HepG2 (cell line): ENCODE measurements at regions not wholly inside any gene's neighbourhood (a gene's known extent, or its start where the extent isn't known, plus 50 kb on each side); places are given as distances from the start of the nearest gene placed in this dataset.

Source experiments
- ATAC-seq: fragments of 200-7000 bp; cut with Tn5 transposase; 3 replicates; pipeline ENCODE4 v1.9.1; 2020; ENCODE audit warnings: mild to moderate bottlenecking, moderate library complexity
- BruUV-seq: library from RNA; stranded (reverse); fragments of 400-500 nt; replicated peaks from 2 replicates; lab custom pipeline; 2021; lab: Mats Ljungman, UMichigan
- CTCF ChIA-PET: fragments of 300-600 bp; formaldehyde crosslinking; extraction: SDS; loops from one replicate; lab custom pipeline; 2021; ENCODE audit warnings: low total read pairs, inconsistent platforms, low intra/inter-chr PET ratio; lab: Yijun Ruan, JAX
- POLR2A ChIA-PET: fragments of 350-600 bp; sonication (Branson Sonifier 250); formaldehyde crosslinking; loops from one replicate; lab custom pipeline; 2020; ENCODE audit warnings: antibody characterized with exemption, inconsistent platforms; lab: Yijun Ruan, JAX
- DNase-seq: peaks from one replicate; pipeline ENCODE4 v3.0.0-alpha.2; 2015; ENCODE audit warnings: low spot score
- FAIRE-seq: peaks from 3 replicates; lab custom pipeline; 2011; peaks lifted over from hg19 to GRCh38; lab: Jason Lieb, UNC
- H2AFZ ChIP-seq: one replicate; pipeline ENCODE4 v1.6.1; 2011; ENCODE audit warnings: low read length, inconsistent platforms
- H3K27ac ChIP-seq: fragments of 300-600 bp; 3 replicates; pipeline ENCODE4 v1.8.0; 2011; ENCODE audit warnings: mixed run types, mild to moderate bottlenecking, mixed read lengths, low read length, inconsistent platforms; ENCODE audit not compliant: insufficient read depth; ENCODE audit errors: extremely low read length
- H3K27me3 ChIP-seq, 2 experiments: fragments of 200-600 bp in 1 of 2; 2 replicates in 1 of 2; 3 replicates in 1 of 2; pipeline versions ENCODE4 v1.6.0 to v1.8.0; 2011; ENCODE audit warnings: low read length in 2 of 2, mild to moderate bottlenecking in 2 of 2, moderate library complexity in 2 of 2, inconsistent platforms in 1 of 2; ENCODE audit not compliant: insufficient read depth in 2 of 2, control insufficient read depth in 1 of 2
- H3K36me3 ChIP-seq, 2 experiments: fragments of 200-600 bp in 1 of 2; replicated peaks in 1 of 2; 2 replicates in 1 of 2; 3 replicates in 1 of 2; pipeline versions ENCODE4 v1.5.1 to v1.8.0; 2011; ENCODE audit warnings: low read length in 2 of 2, inconsistent platforms in 1 of 2; ENCODE audit not compliant: insufficient read depth in 2 of 2, control insufficient read depth in 1 of 2
- H3K4me1 ChIP-seq: 2 replicates; pipeline ENCODE4 v1.5.1; 2012; ENCODE audit warnings: low read length, inconsistent platforms; ENCODE audit not compliant: insufficient read depth
- H3K4me2 ChIP-seq: 2 replicates; pipeline ENCODE4 v1.6.0; 2011; ENCODE audit warnings: low read depth, low read length, inconsistent platforms
- H3K4me3 ChIP-seq, 3 experiments: fragments of 200-600 bp in 1 of 3; sonication (generic), shearing (Covaris generic) in 1 of 3; replicated peaks in 1 of 3; 2 replicates each; pipeline ENCODE4 v1.5.1; 2011 to 2016; ENCODE audit warnings: low read length in 3 of 3, inconsistent platforms in 2 of 3, low read depth in 2 of 3, mild to moderate bottlenecking in 2 of 3, control low read depth in 1 of 3, mixed read lengths in 1 of 3; ENCODE audit not compliant: insufficient read depth in 1 of 3
- H3K79me2 ChIP-seq: one replicate; pipeline ENCODE4 v1.6.1; 2011; ENCODE audit warnings: low read length, inconsistent platforms; ENCODE audit not compliant: insufficient read depth
- H3K9ac ChIP-seq: 2 replicates; pipeline ENCODE4 v1.6.0; 2011; ENCODE audit warnings: mild to moderate bottlenecking, low read depth, low read length, inconsistent platforms; ENCODE audit not compliant: insufficient read depth
- H3K9me3 ChIP-seq: 2 replicates; pipeline ENCODE4 v1.5.1; 2012; ENCODE audit warnings: mild to moderate bottlenecking, low read length
- H4K20me1 ChIP-seq: 2 replicates; pipeline ENCODE4 v1.6.0; 2011; ENCODE audit warnings: inconsistent platforms, mild to moderate bottlenecking, low read length, moderate library complexity; ENCODE audit not compliant: insufficient read depth
- CTCF ChIP-seq: sonication (generic); formaldehyde crosslinking; IDR thresholded peaks from 2 replicates; pipeline ENCODE4 v1.5.0; 2020; ENCODE audit warnings: mild to moderate bottlenecking, missing genetic modification reagents, moderate library complexity
- ELF4 ChIP-seq: sonication (generic); formaldehyde crosslinking; IDR thresholded peaks from 2 replicates; pipeline ENCODE4 v1.5.0; 2020; ENCODE audit warnings: missing genetic modification reagents, mild to moderate bottlenecking, moderate library complexity, borderline replicate concordance
- GLMP ChIP-seq: sonication (generic); formaldehyde crosslinking; IDR thresholded peaks from 2 replicates; pipeline ENCODE4 v1.9.0; 2021; ENCODE audit warnings: missing genetic modification reagents, mild to moderate bottlenecking, borderline replicate concordance
- KAT2B ChIP-seq: fragments of 150-350 bp; IDR thresholded peaks from 2 replicates; pipeline ENCODE4 v1.6.1; 2014; ENCODE audit warnings: low read depth, low read length, borderline replicate concordance
- KMT2A ChIP-seq: sonication (generic); formaldehyde crosslinking; IDR thresholded peaks from 2 replicates; pipeline ENCODE4 v1.4.0; 2020; ENCODE audit warnings: missing genetic modification reagents
- NFE2L2 ChIP-seq: fragments of 150-350 bp; IDR thresholded peaks from 2 replicates; pipeline ENCODE4 v1.6.1; 2014; ENCODE audit warnings: low read length
- PCBP1 ChIP-seq: fragments of 200-400 bp; formaldehyde crosslinking; IDR thresholded peaks from 2 replicates; pipeline ENCODE4 v1.6.1; 2017; ENCODE audit warnings: mild to moderate bottlenecking, low read depth, low read length, borderline replicate concordance
- RFXANK ChIP-seq: IDR thresholded peaks from 2 replicates; pipeline ENCODE4 v1.6.1; 2016
- SIX1 ChIP-seq: sonication (generic); formaldehyde crosslinking; IDR thresholded peaks from 2 replicates; pipeline ENCODE4 v1.4.0; 2020; ENCODE audit warnings: missing genetic modification reagents, borderline replicate concordance
- STAG1 ChIP-seq: sonication (generic); formaldehyde crosslinking; IDR thresholded peaks from 2 replicates; pipeline ENCODE4 v1.4.0; 2020; ENCODE audit warnings: missing genetic modification reagents
- TGIF2 ChIP-seq: IDR thresholded peaks from 2 replicates; pipeline ENCODE4 v1.6.1; 2016; ENCODE audit warnings: control low read depth, missing compliant biosample characterization
- THRA ChIP-seq: sonication (generic); formaldehyde crosslinking; IDR thresholded peaks from 2 replicates; pipeline ENCODE4 v1.4.0; 2020; ENCODE audit warnings: missing genetic modification reagents, borderline replicate concordance
- ZNF232 ChIP-seq: sonication (generic); formaldehyde crosslinking; IDR thresholded peaks from 2 replicates; pipeline ENCODE4 v1.4.0; 2020; ENCODE audit warnings: missing genetic modification reagents, borderline replicate concordance
- ZNF256 ChIP-seq: sonication (generic); formaldehyde crosslinking; conservative IDR thresholded peaks from 2 replicates; pipeline ENCODE4 v1.4.0; 2020; ENCODE audit warnings: missing genetic modification reagents
- WGBS: methylation state at CpG from one replicate; pipeline ENCODE4 v1.1.6; 2017; ENCODE audit warnings: low lambda C conversion rate; 5-methylcytosine and 5-hydroxymethylcytosine counted together
- in situ Hi-C: cut with HindIII; loops from 2 replicates; pipeline ENCODE4 v1.10.0; 2017; ENCODE audit warnings: low pct_unique_long_range_greater_than_20kb; ENCODE audit not compliant: extremely low pct_ligation_motif_present
- intact Hi-C: fragments of 100-400 bp; cut with micrococcal nuclease; formaldehyde crosslinking; loops from one replicate; pipeline ENCODE4 v1.10.0; 2022; ENCODE audit not compliant: unreplicated experiment

- TF ChIP-seq CTCF (CRISPR knock-in tag): peak; percentile 50
- peak; percentile 49; the same call in 1 of the 2 replicates for TF ChIP-seq STAG1
- TF ChIP-seq KAT2B: no peak
- no peak for TF ChIP-seq GLMP
- TF ChIP-seq RFXANK: no peak
- no peak for TF ChIP-seq TGIF2
- TF ChIP-seq THRA (CRISPR knock-in tag): no peak
- TF ChIP-seq ELF4 (CRISPR knock-in tag): no peak
- no peak for TF ChIP-seq ZNF256 (CRISPR knock-in tag)
- TF ChIP-seq SIX1 (CRISPR knock-in tag): no peak
- TF ChIP-seq KMT2A (CRISPR knock-in tag): no peak
- TF ChIP-seq ZNF232 (CRISPR knock-in tag): no peak
- TF ChIP-seq PCBP1: no peak
- TF ChIP-seq NFE2L2: no peak
- in situ Hi-C loops: no loop called here
- no TSS peak for BruUV-seq
- CTCF ChIA-PET: no interaction called here
- Histone ChIP-seq H3K79me2 (no peaks in the 10 kb centered on the region), H4K20me1 (peaks cover 2% of the 10 kb centered on the region; the same call in 1 of the 2 replicates), H3K4me3 (no peak overlapping the region), H3K9me3 (no peaks in the 10 kb centered on the region), H3K36me3 (no peaks in the 10 kb centered on the region), H3K27me3 (no peaks in the 10 kb centered on the region; a peak in 1 of 5 replicates), H2AFZ (no peak overlapping the region), H3K27ac (no peak overlapping the region), H3K4me1 (no peaks in the 10 kb centered on the region), H3K9ac (no peak overlapping the region), H3K4me2 (no peak overlapping the region)
- peak; percentile 8 for DNase-seq
- POLR2A ChIA-PET: no interaction called here
- ATAC-seq: no peak; the same call in 1 of the 3 replicates
- intact Hi-C loops: no loop called here
- 12% methylated on average over 6 of the region's 6 CpGs for WGBS
- no peak for FAIRE-seq
Measured at GRCh38 chr15:69762373-69763148, 309.9 kb downstream of the RPLP1 start.
